Kidney epithelial cell (primary cell): ENCODE measurements at regions not wholly inside any gene's neighbourhood (a gene's known extent, or its start where the extent isn't known, plus 50 kb on each side); places are given as distances from the start of the nearest gene placed in this dataset.

Experiments
- DNase-seq: peaks from one replicate; pipeline ENCODE4 v3.0.0-alpha.2; 2010; ENCODE audit warnings: low read depth
- H3K27me3 ChIP-seq: 2 replicates; pipeline ENCODE4 v1.6.0; 2011; ENCODE audit warnings: low read length; ENCODE audit not compliant: control insufficient read depth, insufficient read depth
- H3K36me3 ChIP-seq: 2 replicates; pipeline ENCODE4 v1.5.1; 2011; ENCODE audit warnings: low read length; ENCODE audit not compliant: control insufficient read depth, insufficient read depth
- H3K4me3 ChIP-seq: 2 replicates; pipeline ENCODE4 v1.5.1; 2011; ENCODE audit warnings: low read depth, mild to moderate bottlenecking, control low read depth, low read length
- CTCF ChIP-seq: IDR thresholded peaks from 2 replicates; pipeline ENCODE4 v1.5.1; 2011; ENCODE audit warnings: mild to moderate bottlenecking, moderate library complexity, low read length, control low read depth, inconsistent platforms; ENCODE audit not compliant: insufficient read depth, poor library complexity, severe bottlenecking

GRCh38 chr4:82045267-82045666 lies 328.5 kb downstream of the HNRNPD start:
- no peak for TF ChIP-seq CTCF
- H3K36me3 ChIP-seq = no peaks in the 10 kb centered on the region
- no peak overlapping the region for H3K4me3 ChIP-seq
- no peak for DNase-seq
- H3K27me3 ChIP-seq = peaks cover 34% of the 10 kb centered on the region

GRCh38 chr4:82044141-82044993 lies 329.4 kb downstream of the HNRNPD start:
- no peaks in the 10 kb centered on the region for H3K36me3 ChIP-seq
- no peak for TF ChIP-seq CTCF
- peaks cover 34% of the 10 kb centered on the region for H3K27me3 ChIP-seq
- DNase-seq = peak; percentile 12
- H3K4me3 ChIP-seq = peak overlapping the region; percentile 51

DNA sequence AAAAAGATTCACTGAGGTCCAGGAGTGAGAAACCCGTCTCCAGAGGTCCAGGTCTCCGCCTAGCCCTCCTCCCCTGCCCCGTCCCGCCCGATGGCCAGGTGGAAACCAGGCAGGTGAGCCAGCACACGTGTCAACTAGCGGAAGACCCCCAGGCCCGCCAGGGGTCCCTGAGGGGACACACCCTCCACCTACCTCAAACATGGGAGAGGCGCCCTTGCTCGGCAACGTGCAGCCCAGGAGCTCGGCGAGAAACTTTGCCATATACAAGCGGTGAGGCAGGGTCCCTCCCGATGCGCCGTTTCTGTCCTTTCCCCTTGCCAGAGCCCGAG lies 330.0 kb downstream of the HNRNPD start:
- Histone ChIP-seq H3K4me3 (peak overlapping the region; percentile 9), H3K27me3 (peaks cover 34% of the 10 kb centered on the region), H3K36me3 (no peaks in the 10 kb centered on the region)
- no peak for TF ChIP-seq CTCF
- no peak for DNase-seq

- no peak for DNase-seq
- no peak for TF ChIP-seq CTCF
- Histone ChIP-seq H3K27me3 (peaks cover 34% of the 10 kb centered on the region), H3K36me3 (no peaks in the 10 kb centered on the region), H3K4me3 (no peak overlapping the region)
Measured at GRCh38 chr4:82043081-82043808, 330.5 kb downstream of the HNRNPD start.

GRCh38 chr4:82042042-82042441 lies 331.7 kb downstream of the HNRNPD start:
- Histone ChIP-seq H3K36me3 (no peaks in the 10 kb centered on the region), H3K27me3 (peaks cover 34% of the 10 kb centered on the region), H3K4me3 (no peak overlapping the region)
- no peak for TF ChIP-seq CTCF
- no peak for DNase-seq
